Esophagus muscularis mucosa (tissue), 3 donors: ENCODE measurements at regions not wholly inside any gene's neighbourhood (a gene's known extent, or its start where the extent isn't known, plus 50 kb on each side); places are given as distances from the start of the nearest gene placed in this dataset.

Experiments
- POLR2A ChIP-seq: fragments of 450-650 bp; IDR thresholded peaks from one replicate; pipeline ENCODE4 v1.6.1; 2017; ENCODE audit warnings: antibody characterized with exemption, moderate library complexity, mild to moderate bottlenecking, low read depth
- POLR2AphosphoS5 ChIP-seq, 2 donors: sonication (generic); formaldehyde crosslinking; IDR thresholded peaks; one replicate each; pipeline ENCODE4 v1.6.1; 2017; ENCODE audit warnings: antibody characterized with exemption in 2 of 2
- TF ChIP-seq, protein P1 (sequence below), 3 experiments: fragments of 200-600 bp in 2 of 3; fragments of 450-650 bp in 1 of 3; sonication (generic) in 2 of 3; IDR thresholded peaks; one replicate each; pipeline ENCODE4 v1.5.1; 2017 to 2019; ENCODE audit warnings: antibody characterized with exemption in 3 of 3, mild to moderate bottlenecking in 2 of 3, moderate library complexity in 1 of 3

DNA sequence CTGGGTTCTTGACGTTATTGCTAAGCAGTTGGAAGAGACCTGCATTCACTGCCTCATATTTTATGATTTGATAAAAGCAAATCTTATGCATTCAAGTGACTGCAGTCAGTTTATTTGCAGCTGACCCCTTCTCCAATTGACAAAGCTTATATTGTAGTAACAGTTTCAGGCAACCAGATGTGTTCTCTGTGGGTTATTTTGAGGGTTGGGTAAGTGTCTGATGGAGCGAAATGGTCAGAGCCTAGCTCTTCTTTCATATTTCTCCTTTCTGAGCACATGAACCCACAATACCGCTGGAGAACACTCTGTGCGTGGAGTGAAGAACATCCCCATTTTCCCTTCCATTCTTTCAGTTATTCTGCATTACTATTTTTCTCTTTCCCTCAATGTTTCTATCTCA, 125.8 kb upstream of the KCNH8 start:
- TF ChIP-seq POLR2AphosphoS5 (IDR thresholded peaks at IDR 0.05) (no peak), POLR2A (no peak)
- TF ChIP-seq, protein P1, sequence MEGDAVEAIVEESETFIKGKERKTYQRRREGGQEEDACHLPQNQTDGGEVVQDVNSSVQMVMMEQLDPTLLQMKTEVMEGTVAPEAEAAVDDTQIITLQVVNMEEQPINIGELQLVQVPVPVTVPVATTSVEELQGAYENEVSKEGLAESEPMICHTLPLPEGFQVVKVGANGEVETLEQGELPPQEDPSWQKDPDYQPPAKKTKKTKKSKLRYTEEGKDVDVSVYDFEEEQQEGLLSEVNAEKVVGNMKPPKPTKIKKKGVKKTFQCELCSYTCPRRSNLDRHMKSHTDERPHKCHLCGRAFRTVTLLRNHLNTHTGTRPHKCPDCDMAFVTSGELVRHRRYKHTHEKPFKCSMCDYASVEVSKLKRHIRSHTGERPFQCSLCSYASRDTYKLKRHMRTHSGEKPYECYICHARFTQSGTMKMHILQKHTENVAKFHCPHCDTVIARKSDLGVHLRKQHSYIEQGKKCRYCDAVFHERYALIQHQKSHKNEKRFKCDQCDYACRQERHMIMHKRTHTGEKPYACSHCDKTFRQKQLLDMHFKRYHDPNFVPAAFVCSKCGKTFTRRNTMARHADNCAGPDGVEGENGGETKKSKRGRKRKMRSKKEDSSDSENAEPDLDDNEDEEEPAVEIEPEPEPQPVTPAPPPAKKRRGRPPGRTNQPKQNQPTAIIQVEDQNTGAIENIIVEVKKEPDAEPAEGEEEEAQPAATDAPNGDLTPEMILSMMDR (IDR thresholded peaks at IDR 0.05): no peak
